Endothelial cell (in vitro differentiated cells): ENCODE measurements at regions not wholly inside any gene's neighbourhood (a gene's known extent, or its start where the extent isn't known, plus 50 kb on each side); places are given as distances from the start of the nearest gene placed in this dataset.

Experiments
- DNase-seq: peaks from one replicate; pipeline ENCODE4 v3.0.0; 2021; ENCODE audit warnings: low spot score
- H3K27ac Mint-ChIP-seq: one replicate; pipeline ENCODE4 v1.8.0; 2021; ENCODE audit warnings: mixed read lengths, inconsistent platforms; ENCODE audit not compliant: unreplicated experiment
- H3K27me3 Mint-ChIP-seq: one replicate; pipeline ENCODE4 v1.8.0; 2021; ENCODE audit warnings: mild to moderate bottlenecking, moderate library complexity, mixed read lengths, inconsistent platforms; ENCODE audit not compliant: unreplicated experiment
- H3K36me3 Mint-ChIP-seq: one replicate; pipeline ENCODE4 v1.8.0; 2021; ENCODE audit warnings: mild to moderate bottlenecking, low read depth, mixed read lengths, inconsistent platforms; ENCODE audit not compliant: unreplicated experiment
- H3K4me1 Mint-ChIP-seq: one replicate; pipeline ENCODE4 v1.8.0; 2021; ENCODE audit warnings: mild to moderate bottlenecking, mixed read lengths, inconsistent platforms; ENCODE audit not compliant: unreplicated experiment
- H3K4me3 Mint-ChIP-seq: one replicate; pipeline ENCODE4 v1.8.0; 2021; ENCODE audit warnings: mild to moderate bottlenecking, mixed read lengths, inconsistent platforms; ENCODE audit not compliant: unreplicated experiment
- H3K9me3 Mint-ChIP-seq: one replicate; pipeline ENCODE4 v1.8.0; 2021; ENCODE audit warnings: mixed read lengths, inconsistent platforms; ENCODE audit not compliant: unreplicated experiment
- TF ChIP-seq, protein P1 (sequence below): fragments of 200-600 bp; sonication (generic); IDR thresholded peaks from one replicate; pipeline ENCODE4 v1.5.0; 2021; ENCODE audit warnings: antibody characterized with exemption; ENCODE audit not compliant: unreplicated experiment

DNA sequence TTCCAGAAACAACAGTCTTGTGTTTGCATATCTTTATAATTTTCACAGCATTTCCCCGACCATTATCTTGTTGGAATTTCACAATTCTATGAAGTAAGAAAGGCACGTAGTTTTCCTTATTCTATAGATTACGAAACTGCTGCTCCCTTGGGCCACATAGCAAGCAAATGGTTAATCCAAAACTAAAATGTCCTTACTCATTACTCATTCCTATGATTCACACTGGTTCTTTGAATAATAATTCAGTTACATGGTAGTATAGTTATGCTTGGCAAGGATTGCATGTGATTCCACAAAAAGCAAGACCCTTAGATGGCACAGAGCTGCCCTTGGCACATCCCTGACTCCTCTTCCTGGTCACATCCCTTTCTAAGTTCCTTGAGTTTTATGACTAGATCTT is 51.2 kb downstream of the OR13H1 start:
- TF ChIP-seq, protein P1, sequence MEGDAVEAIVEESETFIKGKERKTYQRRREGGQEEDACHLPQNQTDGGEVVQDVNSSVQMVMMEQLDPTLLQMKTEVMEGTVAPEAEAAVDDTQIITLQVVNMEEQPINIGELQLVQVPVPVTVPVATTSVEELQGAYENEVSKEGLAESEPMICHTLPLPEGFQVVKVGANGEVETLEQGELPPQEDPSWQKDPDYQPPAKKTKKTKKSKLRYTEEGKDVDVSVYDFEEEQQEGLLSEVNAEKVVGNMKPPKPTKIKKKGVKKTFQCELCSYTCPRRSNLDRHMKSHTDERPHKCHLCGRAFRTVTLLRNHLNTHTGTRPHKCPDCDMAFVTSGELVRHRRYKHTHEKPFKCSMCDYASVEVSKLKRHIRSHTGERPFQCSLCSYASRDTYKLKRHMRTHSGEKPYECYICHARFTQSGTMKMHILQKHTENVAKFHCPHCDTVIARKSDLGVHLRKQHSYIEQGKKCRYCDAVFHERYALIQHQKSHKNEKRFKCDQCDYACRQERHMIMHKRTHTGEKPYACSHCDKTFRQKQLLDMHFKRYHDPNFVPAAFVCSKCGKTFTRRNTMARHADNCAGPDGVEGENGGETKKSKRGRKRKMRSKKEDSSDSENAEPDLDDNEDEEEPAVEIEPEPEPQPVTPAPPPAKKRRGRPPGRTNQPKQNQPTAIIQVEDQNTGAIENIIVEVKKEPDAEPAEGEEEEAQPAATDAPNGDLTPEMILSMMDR = no peak
- Mint-ChIP-seq H3K9me3 (no peaks in the 10 kb centered on the region), H3K36me3 (no peaks in the 10 kb centered on the region), H3K27ac (no peak overlapping the region), H3K4me3 (no peak overlapping the region), H3K4me1 (no peaks in the 10 kb centered on the region), H3K27me3 (no peaks in the 10 kb centered on the region)
- no peak for DNase-seq

DNA sequence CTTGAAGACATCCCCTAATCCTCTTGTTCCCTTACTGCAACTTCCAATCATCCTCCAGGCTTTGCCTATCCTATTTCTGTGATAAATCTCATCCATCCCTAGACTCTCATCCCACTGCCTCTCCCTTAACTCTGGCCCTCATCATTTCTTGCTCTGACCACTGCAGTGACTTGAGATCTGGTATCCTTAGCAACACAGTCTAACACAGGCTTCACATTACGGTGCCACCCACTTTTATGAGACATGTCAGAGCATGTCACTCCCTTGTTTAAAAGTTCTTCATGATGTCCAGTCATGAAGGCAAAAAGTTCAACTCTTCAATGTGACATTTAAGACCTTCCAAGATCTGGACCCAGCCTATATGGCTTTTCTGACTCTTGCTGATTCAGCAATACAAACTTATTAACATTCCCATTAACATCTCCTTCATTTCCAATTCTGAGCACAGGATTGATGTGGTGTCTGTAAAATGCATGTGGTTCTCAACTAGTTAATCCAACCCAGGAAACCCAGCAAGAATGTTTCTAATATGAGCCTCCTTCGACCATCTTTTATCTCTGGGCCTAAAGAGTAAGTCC is 64.0 kb downstream of the OR13H1 start:
- Mint-ChIP-seq H3K9me3 (no peaks in the 10 kb centered on the region), H3K4me3 (no peak overlapping the region)

DNA sequence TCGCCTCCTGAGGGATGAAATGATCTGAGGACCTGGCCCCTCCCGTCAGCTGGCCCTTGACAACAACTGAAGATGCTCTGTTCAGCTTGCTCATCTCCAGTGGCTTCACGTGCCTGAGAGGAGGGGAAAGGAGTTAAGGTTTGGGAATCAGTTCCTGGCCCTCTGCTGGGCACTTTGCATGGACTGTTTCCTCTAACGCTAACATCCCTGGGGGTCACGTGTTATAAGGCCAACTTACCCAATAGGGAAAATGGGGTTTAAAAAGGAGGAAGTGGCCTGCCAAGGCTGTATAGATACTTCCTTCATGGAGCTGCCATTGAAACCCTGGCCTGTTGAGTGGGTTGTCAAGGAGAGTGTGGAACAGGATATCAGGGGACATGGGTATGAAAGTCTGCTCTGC is 65.6 kb downstream of the OR13H1 start:
- H3K4me3 Mint-ChIP-seq = no peak overlapping the region
- DNase-seq = no peak
- H3K9me3 Mint-ChIP-seq = no peaks in the 10 kb centered on the region
- H3K36me3 Mint-ChIP-seq = no peaks in the 10 kb centered on the region
- TF ChIP-seq, protein P1 = no peak
- H3K4me1 Mint-ChIP-seq = no peaks in the 10 kb centered on the region
- no peaks in the 10 kb centered on the region for H3K27me3 Mint-ChIP-seq
- H3K27ac Mint-ChIP-seq = no peak overlapping the region

More for the DNA sequence above, 64.0 kb downstream of the OR13H1 start:
- Mint-ChIP-seq H3K27ac (no peak overlapping the region), H3K4me1 (no peaks in the 10 kb centered on the region), H3K36me3 (no peaks in the 10 kb centered on the region), H3K27me3 (no peaks in the 10 kb centered on the region)
- DNase-seq = no peak
- TF ChIP-seq, protein P1 = no peak

DNA sequence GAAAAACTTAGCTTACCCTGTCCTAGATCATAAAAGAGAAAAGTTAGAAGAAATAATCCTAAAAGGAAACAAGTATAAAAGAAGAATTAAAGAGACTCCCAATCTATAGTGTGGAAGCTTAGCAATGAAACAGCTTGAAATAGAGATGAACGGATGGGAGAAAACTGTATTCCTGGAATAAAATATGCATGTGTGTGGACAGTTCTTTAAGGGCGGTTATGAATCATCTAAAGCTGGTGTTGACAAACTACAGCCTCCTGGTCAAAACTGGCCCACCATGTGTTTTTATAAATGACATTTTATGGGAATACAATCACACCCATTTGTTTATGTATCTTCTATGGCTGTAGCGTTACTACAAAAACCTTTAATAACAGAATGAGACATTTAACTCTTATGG is 69.4 kb downstream of the OR13H1 start:
- H3K4me1 Mint-ChIP-seq = no peaks in the 10 kb centered on the region
- TF ChIP-seq, protein P1 = no peak
- no peaks in the 10 kb centered on the region for H3K27me3 Mint-ChIP-seq
- H3K9me3 Mint-ChIP-seq = no peaks in the 10 kb centered on the region
- H3K36me3 Mint-ChIP-seq = no peaks in the 10 kb centered on the region
- no peak overlapping the region for H3K27ac Mint-ChIP-seq
- no peak overlapping the region for H3K4me3 Mint-ChIP-seq
- no peak for DNase-seq

DNA sequence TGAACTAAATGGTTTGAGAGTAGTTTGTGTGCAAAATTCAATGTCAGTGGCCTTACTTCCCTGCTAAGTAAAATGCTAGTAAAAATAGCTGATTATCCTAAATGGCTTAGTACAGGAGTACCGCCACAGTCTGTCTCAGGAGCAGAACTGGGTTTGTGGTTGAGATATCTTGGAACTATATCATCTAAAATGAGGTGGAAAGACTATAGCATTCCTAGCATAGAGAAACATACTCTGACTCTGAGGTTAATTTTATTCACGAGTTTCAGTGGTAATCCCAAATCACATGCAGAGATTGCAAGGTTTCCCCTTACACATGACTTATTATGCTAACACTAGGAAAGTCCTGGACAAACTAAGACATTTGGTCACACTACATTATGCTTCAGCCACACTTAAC is 70.4 kb downstream of the OR13H1 start:
- H3K27ac Mint-ChIP-seq = no peak overlapping the region
- no peaks in the 10 kb centered on the region for H3K4me1 Mint-ChIP-seq
- no peak overlapping the region for H3K4me3 Mint-ChIP-seq
- H3K9me3 Mint-ChIP-seq = no peaks in the 10 kb centered on the region
- H3K36me3 Mint-ChIP-seq = no peaks in the 10 kb centered on the region
- no peaks in the 10 kb centered on the region for H3K27me3 Mint-ChIP-seq
- DNase-seq = no peak
- TF ChIP-seq, protein P1 = no peak
